Astrocyte (in vitro differentiated cells and primary cell): ENCODE measurements at regions not wholly inside any gene's neighbourhood (a gene's known extent, or its start where the extent isn't known, plus 50 kb on each side); places are given as distances from the start of the nearest gene placed in this dataset.

Experiments used
- DNase-seq: peaks from one replicate; pipeline ENCODE4 v3.0.0-alpha.2; 2010; ENCODE audit warnings: low read depth
- FAIRE-seq: peaks from 2 replicates; lab custom pipeline; 2011; peaks lifted over from hg19 to GRCh38; lab: Jason Lieb, UNC
- H2AFZ ChIP-seq: 2 replicates; pipeline ENCODE4 v1.6.0; 2012; ENCODE audit warnings: low read depth, low read length, inconsistent platforms
- H3K27ac ChIP-seq: 2 replicates; pipeline ENCODE4 v1.5.1; 2011; ENCODE audit warnings: low read depth, low read length, inconsistent platforms
- H3K27me3 ChIP-seq: 2 replicates; pipeline ENCODE4 v1.6.0; 2011; ENCODE audit warnings: low read length, inconsistent platforms; ENCODE audit not compliant: insufficient read depth
- H3K36me3 ChIP-seq: 2 replicates; pipeline ENCODE4 v1.5.1; 2011; ENCODE audit warnings: low read length, inconsistent platforms; ENCODE audit not compliant: insufficient read depth
- H3K4me1 ChIP-seq: 2 replicates; pipeline ENCODE4 v1.5.1; 2011; ENCODE audit warnings: low read length, inconsistent platforms; ENCODE audit not compliant: insufficient read depth
- H3K4me2 ChIP-seq: 2 replicates; pipeline ENCODE4 v1.6.0; 2012; ENCODE audit warnings: low read length, inconsistent platforms
- H3K4me3 ChIP-seq: 2 replicates; pipeline ENCODE4 v1.5.1; 2011; ENCODE audit warnings: low read depth, mild to moderate bottlenecking, low read length, inconsistent platforms; ENCODE audit not compliant: insufficient read depth
- H3K79me2 ChIP-seq: 2 replicates; pipeline ENCODE4 v1.6.0; 2012; ENCODE audit warnings: mild to moderate bottlenecking, low read length, inconsistent platforms; ENCODE audit not compliant: insufficient read depth
- H3K9ac ChIP-seq: 2 replicates; pipeline ENCODE4 v1.6.0; 2012; ENCODE audit warnings: mild to moderate bottlenecking, low read length, inconsistent platforms
- H3K9me3 ChIP-seq: 2 replicates; pipeline ENCODE4 v1.5.1; 2012; ENCODE audit warnings: low read depth, mild to moderate bottlenecking, low read length, inconsistent platforms; ENCODE audit not compliant: insufficient read depth
- H4K20me1 ChIP-seq: 2 replicates; pipeline ENCODE4 v1.6.0; 2012; ENCODE audit warnings: low read length, inconsistent platforms; ENCODE audit not compliant: insufficient read depth
- H3K27ac Mint-ChIP-seq: one replicate; pipeline ENCODE4 v1.8.0; 2021; ENCODE audit warnings: mild to moderate bottlenecking, mixed read lengths; ENCODE audit not compliant: unreplicated experiment
- H3K27me3 Mint-ChIP-seq: one replicate; pipeline ENCODE4 v1.8.0; 2021; ENCODE audit warnings: low read depth, mixed read lengths; ENCODE audit not compliant: unreplicated experiment
- H3K36me3 Mint-ChIP-seq: one replicate; pipeline ENCODE4 v1.8.0; 2021; ENCODE audit warnings: low read depth, mixed read lengths; ENCODE audit not compliant: unreplicated experiment
- H3K4me1 Mint-ChIP-seq: one replicate; pipeline ENCODE4 v1.8.0; 2021; ENCODE audit warnings: low read depth, mixed read lengths; ENCODE audit not compliant: unreplicated experiment
- H3K4me3 Mint-ChIP-seq: one replicate; pipeline ENCODE4 v1.8.0; 2021; ENCODE audit warnings: mild to moderate bottlenecking, moderate library complexity, mixed read lengths; ENCODE audit not compliant: unreplicated experiment
- H3K9me3 Mint-ChIP-seq: one replicate; pipeline ENCODE4 v1.8.0; 2021; ENCODE audit warnings: mild to moderate bottlenecking, mixed read lengths; ENCODE audit not compliant: unreplicated experiment
- EZH2 ChIP-seq: IDR thresholded peaks from 2 replicates; pipeline ENCODE4 v1.6.1; 2012; ENCODE audit warnings: mild to moderate bottlenecking, low read length, inconsistent platforms; ENCODE audit not compliant: insufficient read depth
- TF ChIP-seq, protein P1 (sequence below): IDR thresholded peaks from 2 replicates; pipeline ENCODE4 v1.5.1; 2011; ENCODE audit warnings: low read depth, mild to moderate bottlenecking, inconsistent platforms, low read length, moderate library complexity; ENCODE audit not compliant: insufficient read depth

DNA sequence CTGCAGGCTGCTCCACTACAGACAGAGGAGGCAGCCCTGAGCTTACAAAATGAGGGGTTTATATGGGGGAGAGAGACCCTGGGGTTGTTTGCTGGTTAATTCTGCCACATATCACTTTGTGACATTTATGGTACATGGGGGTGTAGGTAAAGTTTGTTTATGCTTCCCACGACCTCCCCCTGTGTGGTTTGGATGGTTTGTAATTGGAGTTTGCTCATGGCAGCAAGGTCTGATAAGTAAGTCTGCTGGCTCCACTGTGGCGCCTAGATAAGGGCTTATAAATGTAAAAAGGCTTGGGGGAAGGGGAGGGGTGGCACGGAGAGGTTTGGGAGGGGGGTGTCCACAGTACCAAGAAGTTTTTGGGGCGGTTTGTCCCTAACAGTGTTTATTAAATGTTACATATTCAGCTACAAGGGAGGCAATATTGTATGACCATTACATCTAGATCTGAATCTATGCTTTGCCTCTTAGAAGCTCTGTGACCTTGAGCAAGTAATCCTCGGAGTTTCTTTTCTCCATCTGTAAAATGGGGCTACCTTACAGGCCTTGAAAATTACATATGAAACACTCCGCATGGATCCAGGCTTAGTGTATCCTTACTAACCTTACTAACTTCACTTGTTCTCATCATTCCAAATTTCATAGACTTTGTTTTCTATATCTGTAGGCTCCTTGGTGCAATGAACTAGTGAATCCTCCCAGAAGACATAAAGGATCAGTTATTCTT lies 204.8 kb upstream of the NOX3 start:
- H3K27ac Mint-ChIP-seq: no peak overlapping the region
- H3K4me3 Mint-ChIP-seq: no peak overlapping the region
- Histone ChIP-seq H3K9me3 (no peaks in the 10 kb centered on the region), H3K4me1 (no peaks in the 10 kb centered on the region), H2AFZ (no peak overlapping the region), H3K4me3 (no peak overlapping the region), H3K27ac (no peak overlapping the region), H3K79me2 (no peaks in the 10 kb centered on the region), H3K27me3 (no peaks in the 10 kb centered on the region), H3K4me2 (no peak overlapping the region), H3K9ac (no peak overlapping the region), H3K36me3 (no peaks in the 10 kb centered on the region), H4K20me1 (no peaks in the 10 kb centered on the region)
- no peaks in the 10 kb centered on the region for H3K4me1 Mint-ChIP-seq
- FAIRE-seq (no peak), DNase-seq (no peak)
- H3K36me3 Mint-ChIP-seq: no peaks in the 10 kb centered on the region
- H3K27me3 Mint-ChIP-seq: no peaks in the 10 kb centered on the region
- H3K9me3 Mint-ChIP-seq: no peaks in the 10 kb centered on the region
- TF ChIP-seq, protein P1, sequence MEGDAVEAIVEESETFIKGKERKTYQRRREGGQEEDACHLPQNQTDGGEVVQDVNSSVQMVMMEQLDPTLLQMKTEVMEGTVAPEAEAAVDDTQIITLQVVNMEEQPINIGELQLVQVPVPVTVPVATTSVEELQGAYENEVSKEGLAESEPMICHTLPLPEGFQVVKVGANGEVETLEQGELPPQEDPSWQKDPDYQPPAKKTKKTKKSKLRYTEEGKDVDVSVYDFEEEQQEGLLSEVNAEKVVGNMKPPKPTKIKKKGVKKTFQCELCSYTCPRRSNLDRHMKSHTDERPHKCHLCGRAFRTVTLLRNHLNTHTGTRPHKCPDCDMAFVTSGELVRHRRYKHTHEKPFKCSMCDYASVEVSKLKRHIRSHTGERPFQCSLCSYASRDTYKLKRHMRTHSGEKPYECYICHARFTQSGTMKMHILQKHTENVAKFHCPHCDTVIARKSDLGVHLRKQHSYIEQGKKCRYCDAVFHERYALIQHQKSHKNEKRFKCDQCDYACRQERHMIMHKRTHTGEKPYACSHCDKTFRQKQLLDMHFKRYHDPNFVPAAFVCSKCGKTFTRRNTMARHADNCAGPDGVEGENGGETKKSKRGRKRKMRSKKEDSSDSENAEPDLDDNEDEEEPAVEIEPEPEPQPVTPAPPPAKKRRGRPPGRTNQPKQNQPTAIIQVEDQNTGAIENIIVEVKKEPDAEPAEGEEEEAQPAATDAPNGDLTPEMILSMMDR: no peak
- no peak for TF ChIP-seq EZH2

DNA sequence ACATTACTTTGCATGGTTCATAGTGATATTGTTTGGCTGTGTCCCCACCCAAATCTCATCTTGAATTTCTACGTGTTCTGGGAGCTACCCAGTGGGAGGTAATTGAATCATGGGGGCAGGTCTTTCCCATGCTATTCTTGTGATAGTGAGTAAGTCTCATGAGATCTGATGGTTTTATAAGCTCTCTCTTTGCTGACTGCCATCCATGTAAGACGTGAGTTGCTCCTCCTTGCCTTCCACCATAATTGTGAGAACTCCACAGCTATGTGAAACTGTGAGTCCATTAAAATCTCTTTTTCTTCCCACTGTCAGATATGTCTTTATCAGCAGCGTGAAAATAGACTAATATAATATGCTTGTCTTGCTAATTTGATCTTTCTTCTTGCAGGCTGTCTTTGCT lies 200.4 kb upstream of the NOX3 start:
- FAIRE-seq: no peak
- Histone ChIP-seq H3K9ac (no peak overlapping the region), H3K4me2 (no peak overlapping the region), H3K9me3 (no peaks in the 10 kb centered on the region), H2AFZ (no peak overlapping the region), H3K4me3 (no peak overlapping the region), H3K79me2 (no peaks in the 10 kb centered on the region), H3K27me3 (no peaks in the 10 kb centered on the region), H3K4me1 (no peaks in the 10 kb centered on the region), H3K36me3 (no peaks in the 10 kb centered on the region), H3K27ac (no peak overlapping the region), H4K20me1 (no peaks in the 10 kb centered on the region)
- H3K9me3 Mint-ChIP-seq: no peaks in the 10 kb centered on the region
- H3K4me3 Mint-ChIP-seq: no peak overlapping the region
- H3K4me1 Mint-ChIP-seq: no peaks in the 10 kb centered on the region
- H3K36me3 Mint-ChIP-seq: no peaks in the 10 kb centered on the region
- no peaks in the 10 kb centered on the region for H3K27me3 Mint-ChIP-seq
- no peak overlapping the region for H3K27ac Mint-ChIP-seq
- DNase-seq: no peak
- TF ChIP-seq, protein P1: no peak
- TF ChIP-seq EZH2: no peak

DNA sequence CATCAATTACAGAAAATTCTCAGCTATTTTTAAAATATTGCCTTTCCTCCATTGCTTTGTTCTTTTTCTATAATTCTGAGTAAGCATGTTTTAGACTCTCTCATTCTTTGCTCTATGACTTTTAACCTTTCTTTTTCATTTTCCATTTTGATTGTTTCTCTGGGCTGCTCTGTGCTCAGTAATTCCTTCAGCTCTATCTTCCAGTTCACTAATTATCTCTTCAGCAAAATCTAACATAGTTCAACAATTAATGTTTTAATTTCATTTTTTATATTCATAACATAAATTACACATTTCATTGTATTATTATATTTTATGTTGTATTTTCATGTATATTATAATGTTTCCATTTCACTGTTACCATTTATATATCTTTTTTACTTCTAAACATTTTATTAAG lies 198.8 kb upstream of the NOX3 start:
- Mint-ChIP-seq H3K27ac (no peak overlapping the region), H3K4me3 (no peak overlapping the region), H3K27me3 (no peaks in the 10 kb centered on the region), H3K36me3 (no peaks in the 10 kb centered on the region), H3K4me1 (no peaks in the 10 kb centered on the region), H3K9me3 (no peaks in the 10 kb centered on the region)
- no peak for TF ChIP-seq EZH2
- TF ChIP-seq, protein P1: no peak
- H3K27ac ChIP-seq: no peak overlapping the region
- DNase-seq (no peak), FAIRE-seq (no peak)
- no peaks in the 10 kb centered on the region for H3K79me2 ChIP-seq
- no peak overlapping the region for H3K4me2 ChIP-seq
- H3K4me1 ChIP-seq: no peaks in the 10 kb centered on the region
- no peak overlapping the region for H3K9ac ChIP-seq
- H3K36me3 ChIP-seq: no peaks in the 10 kb centered on the region
- no peak overlapping the region for H3K4me3 ChIP-seq
- H3K9me3 ChIP-seq: no peaks in the 10 kb centered on the region
- H4K20me1 ChIP-seq: no peaks in the 10 kb centered on the region
- no peak overlapping the region for H2AFZ ChIP-seq
- no peaks in the 10 kb centered on the region for H3K27me3 ChIP-seq
